ENCODE measurements at regions not wholly inside any gene's neighbourhood (a gene's known extent, or its start where the extent isn't known, plus 50 kb on each side); places are given as distances from the start of the nearest gene placed in this dataset.
"Not testable (repeated sequence)": the region's sequence is repeated elsewhere in the genome, so short reads cannot be mapped to it uniquely, and the experiment has no call there.

DNA sequence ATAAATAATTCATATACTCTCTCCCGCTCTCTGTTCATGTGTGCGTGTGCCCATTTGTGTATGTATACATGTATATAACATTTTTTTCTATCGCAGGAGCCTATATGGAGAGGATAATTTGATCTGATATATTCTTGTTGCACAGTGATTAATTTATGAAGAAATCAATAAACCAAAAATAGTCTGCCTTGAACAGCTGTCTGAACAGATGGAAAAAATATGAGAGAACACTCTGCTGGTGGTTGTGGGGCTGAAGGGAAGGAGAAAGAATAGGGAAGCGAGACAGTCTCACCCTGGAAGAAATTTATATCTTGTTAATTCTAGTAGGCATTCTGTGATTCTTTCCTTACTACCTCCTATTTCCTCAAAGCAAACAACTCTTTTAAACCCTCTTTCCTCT is 96.6 kb upstream of the B3GAT2 start:
- no peak for DNase-seq (ENCODE audit: low read depth in 2 of 3, low spot score in 1 of 3)

GRCh38 chr6:71056656-71057055 is 99.8 kb upstream of the B3GAT2 start:
- no peak for DNase-seq (ENCODE audit: low read depth in 2 of 3, low spot score in 1 of 3)

DNA sequence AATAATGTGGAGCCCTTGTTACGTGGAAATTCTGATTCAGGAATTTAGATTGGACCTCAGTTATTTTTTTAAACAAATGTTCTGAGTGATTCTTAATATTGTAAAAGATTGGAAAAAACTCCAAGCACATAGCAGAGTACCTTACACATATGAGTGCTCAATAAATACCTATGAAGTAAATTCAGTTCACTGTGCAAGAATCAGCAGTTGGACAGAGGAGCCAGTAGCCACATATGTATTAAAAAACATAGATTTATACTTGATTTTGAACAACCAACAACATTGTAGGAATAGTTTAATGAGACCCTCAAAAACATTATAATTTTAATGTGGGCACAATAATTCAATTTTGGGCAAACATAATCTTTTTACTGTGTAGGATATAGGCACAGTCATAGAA is 109.3 kb upstream of the B3GAT2 start:
- DNase-seq (ENCODE audit: low read depth in 2 of 3, low spot score in 1 of 3), result no peak

- no peak for DNase-seq (ENCODE audit: low read depth in 2 of 3, low spot score in 1 of 3)
These were observed 111.0 kb upstream of the B3GAT2 start for GRCh38 chr6:71067816-71068215.

DNA sequence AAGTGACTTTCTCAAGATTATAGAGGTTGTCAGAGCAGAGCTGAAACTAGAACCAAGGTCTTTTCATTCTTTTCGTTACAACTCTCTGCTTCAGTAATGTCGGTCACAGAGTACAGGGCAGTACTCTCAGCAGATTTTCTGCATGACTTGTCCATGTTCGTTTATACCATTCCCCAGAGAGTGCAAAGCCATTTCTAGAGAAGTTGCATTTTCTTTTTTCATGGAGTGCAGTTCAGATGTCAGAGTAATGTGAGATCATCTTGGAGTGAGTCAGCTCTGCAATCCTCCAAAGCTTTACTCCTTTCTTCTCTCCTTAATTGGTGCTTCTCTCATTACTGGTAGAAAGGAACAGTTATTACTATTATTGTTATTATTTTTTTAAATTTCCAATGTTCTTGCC is 115.6 kb upstream of the B3GAT2 start:
- no peak for DNase-seq (ENCODE audit: low read depth in 2 of 3, low spot score in 1 of 3)

DNA sequence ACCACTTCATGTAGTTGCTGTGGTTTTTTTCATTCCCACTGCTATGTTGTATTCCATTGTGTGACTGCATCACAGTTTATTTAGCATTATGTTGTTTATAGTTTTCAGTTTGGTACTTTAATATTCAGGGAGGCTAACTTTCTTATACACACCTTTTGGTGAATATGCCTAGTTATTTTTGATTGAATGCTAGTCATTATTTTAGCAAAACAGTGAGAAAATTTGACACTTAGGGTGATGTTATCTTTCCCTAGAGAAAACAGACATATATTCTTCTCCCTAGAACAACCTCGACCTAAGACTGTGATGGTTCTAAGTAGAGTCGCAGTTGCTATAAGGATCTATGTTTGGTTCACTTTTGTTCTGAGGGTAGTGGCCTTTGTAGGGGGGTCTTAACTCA is 120.8 kb upstream of the B3GAT2 start:
- DNase-seq (ENCODE audit: low read depth in 2 of 3, low spot score in 1 of 3), result no peak

DNA sequence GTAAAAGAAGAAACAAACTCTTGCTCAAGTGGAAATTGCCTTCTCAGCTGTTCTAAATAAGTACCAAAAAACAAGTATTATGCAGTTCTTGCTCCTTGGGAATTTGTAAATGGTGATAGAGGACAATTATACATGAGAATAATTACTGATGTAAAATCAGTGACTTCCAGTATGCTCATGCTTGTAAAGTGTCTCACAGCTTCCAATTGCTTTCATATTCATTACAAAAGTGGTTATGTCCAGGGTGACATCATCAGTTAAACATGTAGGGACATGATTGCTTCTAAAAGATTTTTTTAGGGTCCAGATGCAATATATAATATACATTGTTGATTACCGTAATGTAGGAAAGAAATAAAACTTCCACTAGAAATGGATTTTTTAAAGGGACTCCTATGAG is 122.8 kb upstream of the B3GAT2 start:
- DNase-seq (ENCODE audit: low read depth in 2 of 3, low spot score in 1 of 3), result no peak

DNA sequence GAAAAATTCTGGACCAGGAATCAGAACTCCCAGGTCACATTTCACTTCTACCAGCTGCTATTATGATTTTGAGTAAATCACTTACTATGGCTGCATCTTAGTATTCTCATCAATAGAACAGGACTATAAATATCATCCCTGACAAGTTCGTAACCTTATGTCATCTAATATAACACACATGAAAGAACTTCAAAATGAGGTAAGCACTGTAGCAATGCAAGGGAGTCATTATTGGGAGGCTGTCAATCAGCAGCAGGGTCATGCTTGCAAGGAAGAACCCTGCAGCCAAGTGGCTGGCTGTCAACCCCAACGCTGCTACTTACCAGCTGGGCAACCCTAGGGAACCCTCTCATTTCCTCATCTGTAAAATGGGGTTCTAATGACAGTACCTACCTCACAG is 123.3 kb upstream of the B3GAT2 start:
- no peak for DNase-seq (ENCODE audit: low read depth in 2 of 3, low spot score in 1 of 3)

GRCh38 chr6:71080826-71081225 is 124.0 kb upstream of the B3GAT2 start:
- no peak for DNase-seq (ENCODE audit: low read depth in 2 of 3, low spot score in 1 of 3)

GRCh38 chr6:71082033-71082650 is 125.3 kb upstream of the B3GAT2 start:
- DNase-seq (ENCODE audit: low read depth in 2 of 3, low spot score in 1 of 3), result no peak

- DNase-seq (ENCODE audit: low read depth in 2 of 3, low spot score in 1 of 3), result no peak
These were observed 126.5 kb upstream of the B3GAT2 start for GRCh38 chr6:71083308-71083820.

DNA sequence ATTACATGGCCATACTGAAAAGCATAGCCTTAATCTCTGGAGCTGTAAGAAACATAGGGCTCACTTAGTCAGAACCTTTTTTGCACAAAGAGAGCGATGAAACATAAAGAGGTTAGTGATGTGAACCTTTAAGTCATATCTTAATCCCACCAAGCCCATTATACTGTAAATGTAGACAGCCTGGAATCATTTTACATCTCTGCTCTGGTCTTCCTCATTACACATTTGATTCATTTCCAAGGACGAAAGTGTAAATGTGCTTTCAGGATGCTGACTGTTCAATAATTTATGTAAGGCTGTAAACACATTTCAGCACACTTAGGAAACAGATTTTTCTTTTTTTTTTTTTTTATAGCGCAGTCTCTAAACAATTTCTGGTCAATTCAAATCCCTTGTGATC is 131.3 kb upstream of the B3GAT2 start:
- DNase-seq (ENCODE audit: low read depth in 2 of 3, low spot score in 1 of 3), result no peak

- DNase-seq (ENCODE audit: low read depth in 2 of 3, low spot score in 1 of 3), result no peak
These were observed 133.4 kb upstream of the B3GAT2 start for GRCh38 chr6:71090217-71090616.

- no peak for DNase-seq (ENCODE audit: low read depth in 2 of 3, low spot score in 1 of 3)
These were observed 134.3 kb upstream of the B3GAT2 start for GRCh38 chr6:71091167-71091566.

GRCh38 chr6:71091956-71092355 is 135.1 kb upstream of the B3GAT2 start:
- no peak for DNase-seq (ENCODE audit: low read depth in 2 of 3, low spot score in 1 of 3)

DNA sequence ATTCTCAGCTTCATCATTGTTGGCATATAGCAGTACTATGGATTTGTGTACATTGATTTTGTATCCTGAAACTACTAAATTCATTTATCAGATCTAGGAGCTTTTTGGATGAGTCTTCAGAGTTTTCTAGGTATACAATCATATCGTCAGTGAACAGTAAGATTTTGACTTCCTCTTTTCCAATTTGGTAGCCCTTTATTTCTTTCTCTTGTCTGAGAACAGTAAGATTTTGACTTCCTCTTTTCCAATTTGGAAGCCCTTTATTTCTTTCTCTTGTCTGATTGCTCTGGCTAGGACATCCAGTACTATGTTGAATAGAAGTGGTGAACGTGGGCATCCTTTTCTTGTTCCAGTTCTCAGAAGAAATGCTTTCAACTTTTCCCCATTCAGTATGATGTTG is 140.4 kb upstream of the B3GAT2 start:
- not testable (repeated sequence) for DNase-seq (ENCODE audit: low read depth in 2 of 3, low spot score in 1 of 3)

DNA sequence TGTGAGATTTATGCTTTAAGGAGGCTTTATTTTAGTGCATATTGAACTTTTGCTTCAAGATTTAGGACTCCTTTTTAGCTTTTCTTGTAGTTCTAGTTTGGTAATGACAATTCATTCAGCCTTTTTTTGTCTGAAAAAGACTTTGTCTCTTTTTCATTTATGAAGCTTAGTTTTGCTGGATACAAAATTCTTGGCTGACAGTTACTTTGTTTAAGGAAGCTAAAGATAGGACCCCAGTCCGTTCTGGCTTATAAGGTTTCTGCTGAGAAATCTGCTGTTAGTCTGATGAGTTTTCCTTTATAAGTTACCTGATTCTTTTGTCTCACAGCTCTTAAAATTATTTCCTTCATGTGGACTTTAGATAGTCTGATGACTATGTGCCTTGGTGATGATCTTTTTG is 142.8 kb upstream of the B3GAT2 start:
- DNase-seq (ENCODE audit: low read depth in 2 of 3, low spot score in 1 of 3), result no peak

GRCh38 chr6:71103130-71103529 is 146.3 kb upstream of the B3GAT2 start:
- no peak for DNase-seq (ENCODE audit: low read depth in 2 of 3, low spot score in 1 of 3)

GRCh38 chr6:71103641-71104040 is 146.8 kb upstream of the B3GAT2 start:
- no peak for DNase-seq (ENCODE audit: low read depth in 2 of 3, low spot score in 1 of 3)

- DNase-seq (ENCODE audit: low read depth in 2 of 3, low spot score in 1 of 3), result no peak
These were observed 149.4 kb upstream of the B3GAT2 start for GRCh38 chr6:71106276-71106675.

DNA sequence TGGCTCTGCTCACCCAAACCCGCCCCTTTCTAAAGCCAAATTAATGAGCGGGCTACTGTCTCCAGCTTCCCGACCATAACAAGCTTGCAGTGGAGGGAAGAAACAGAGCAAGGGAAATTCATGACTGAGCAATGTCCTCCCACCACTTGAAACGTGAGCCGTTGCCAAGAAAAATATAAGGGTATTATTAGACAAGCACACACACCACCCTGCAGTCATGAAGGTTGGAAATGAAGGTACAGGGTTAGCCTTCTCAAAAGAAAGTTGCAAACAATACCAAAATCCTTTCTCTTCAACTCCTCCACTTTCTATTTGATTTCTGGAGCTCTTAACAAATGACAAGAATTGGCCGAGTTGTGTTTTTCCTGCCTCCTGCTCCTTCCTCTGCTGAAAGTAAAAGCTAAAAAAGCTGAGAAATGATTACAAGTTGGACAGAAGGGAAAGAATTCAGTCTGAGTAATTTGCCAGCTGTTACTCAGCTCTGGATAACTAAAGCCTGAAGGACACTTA is 151.1 kb upstream of the B3GAT2 start:
- DNase-seq (ENCODE audit: low read depth in 2 of 3, low spot score in 1 of 3), result no peak

- no peak for DNase-seq (ENCODE audit: low read depth in 2 of 3, low spot score in 1 of 3)
These were observed 157.7 kb upstream of the B3GAT2 start for GRCh38 chr6:71114544-71114943.

- no peak for DNase-seq (ENCODE audit: low read depth in 2 of 3, low spot score in 1 of 3)
These were observed 158.1 kb upstream of the B3GAT2 start for GRCh38 chr6:71114986-71115385.

All from stimulated activated CD4-positive, alpha-beta T cell treated with anti-CD3 and anti-CD28 coated beads, Interleukin-12 subunit alpha, Interleukin-12 subunit beta, amount 100 ng/mL, for 48 hours (primary cell).